IMR-90 (cell line): ENCODE measurements at regions not wholly inside any gene's neighbourhood (a gene's known extent, or its start where the extent isn't known, plus 50 kb on each side); places are given as distances from the start of the nearest gene placed in this dataset.

Experiments used
- BHLHE40 ChIP-seq: fragments of 150-350 bp; IDR thresholded peaks from 2 replicates; pipeline ENCODE4 v1.6.1; 2016; ENCODE audit warnings: mild to moderate bottlenecking, low read depth, low read length
- MAFK ChIP-seq: IDR thresholded peaks from 2 replicates; pipeline ENCODE4 v1.6.1; 2012; ENCODE audit warnings: low read depth, low read length, improper control_type of control experiment
- MAZ ChIP-seq: IDR thresholded peaks from 2 replicates; pipeline ENCODE4 v1.6.1; 2012; ENCODE audit warnings: low read depth, mild to moderate bottlenecking, low read length, improper control_type of control experiment, moderate library complexity, borderline replicate concordance
- NFE2L2 ChIP-seq: fragments of 150-350 bp; IDR thresholded peaks from 2 replicates; pipeline ENCODE4 v1.6.1; 2016; ENCODE audit warnings: low read depth, mild to moderate bottlenecking, low read length
- POLR2A ChIP-seq: IDR thresholded peaks from 2 replicates; pipeline ENCODE4 v1.6.1; 2012; ENCODE audit warnings: mild to moderate bottlenecking, low read depth, low read length
- RAD21 ChIP-seq: IDR thresholded peaks from 2 replicates; pipeline ENCODE4 v1.6.1; 2012; ENCODE audit warnings: low read length, improper control_type of control experiment
- USF2 ChIP-seq: fragments of 150-350 bp; IDR thresholded peaks from 2 replicates; pipeline ENCODE4 v1.6.1; 2017; ENCODE audit warnings: mild to moderate bottlenecking, antibody characterized with exemption, low read length, low read depth
- TF ChIP-seq, protein P1 (sequence below): conservative IDR thresholded peaks from 2 replicates; pipeline ENCODE4 v1.5.1; 2012; ENCODE audit warnings: mild to moderate bottlenecking, low read depth, low read length, improper control_type of control experiment

DNA sequence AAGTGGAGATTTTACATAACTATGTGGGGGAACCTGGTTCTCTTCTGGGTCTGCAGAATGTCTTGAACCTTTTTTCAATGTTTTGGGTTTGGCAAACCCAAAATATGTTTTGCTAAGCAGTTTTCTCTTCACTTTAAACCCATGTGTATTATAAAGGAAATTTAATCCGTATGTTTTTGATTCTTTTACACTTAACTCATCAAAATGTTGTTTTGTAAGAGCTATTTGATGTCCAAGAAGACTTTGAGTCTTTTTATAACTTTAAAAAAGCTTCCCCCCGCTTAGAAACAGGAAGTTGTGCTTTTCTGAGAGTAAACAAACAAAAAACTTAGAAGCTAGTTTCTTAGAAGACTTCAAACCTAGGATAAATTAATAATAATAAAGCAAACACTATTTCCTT, 81.9 kb upstream of the CEP162 start:
- TF ChIP-seq MAFK, result no peak
- TF ChIP-seq RAD21, result no peak
- TF ChIP-seq, protein P1, sequence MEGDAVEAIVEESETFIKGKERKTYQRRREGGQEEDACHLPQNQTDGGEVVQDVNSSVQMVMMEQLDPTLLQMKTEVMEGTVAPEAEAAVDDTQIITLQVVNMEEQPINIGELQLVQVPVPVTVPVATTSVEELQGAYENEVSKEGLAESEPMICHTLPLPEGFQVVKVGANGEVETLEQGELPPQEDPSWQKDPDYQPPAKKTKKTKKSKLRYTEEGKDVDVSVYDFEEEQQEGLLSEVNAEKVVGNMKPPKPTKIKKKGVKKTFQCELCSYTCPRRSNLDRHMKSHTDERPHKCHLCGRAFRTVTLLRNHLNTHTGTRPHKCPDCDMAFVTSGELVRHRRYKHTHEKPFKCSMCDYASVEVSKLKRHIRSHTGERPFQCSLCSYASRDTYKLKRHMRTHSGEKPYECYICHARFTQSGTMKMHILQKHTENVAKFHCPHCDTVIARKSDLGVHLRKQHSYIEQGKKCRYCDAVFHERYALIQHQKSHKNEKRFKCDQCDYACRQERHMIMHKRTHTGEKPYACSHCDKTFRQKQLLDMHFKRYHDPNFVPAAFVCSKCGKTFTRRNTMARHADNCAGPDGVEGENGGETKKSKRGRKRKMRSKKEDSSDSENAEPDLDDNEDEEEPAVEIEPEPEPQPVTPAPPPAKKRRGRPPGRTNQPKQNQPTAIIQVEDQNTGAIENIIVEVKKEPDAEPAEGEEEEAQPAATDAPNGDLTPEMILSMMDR, result no peak
- TF ChIP-seq USF2, result no peak
- TF ChIP-seq NFE2L2, result no peak
- no peak for TF ChIP-seq POLR2A
- no peak for TF ChIP-seq BHLHE40
- no peak for TF ChIP-seq MAZ
